Nephron (organoid): ENCODE measurements at regions not wholly inside any gene's neighbourhood (a gene's known extent, or its start where the extent isn't known, plus 50 kb on each side); places are given as distances from the start of the nearest gene placed in this dataset.

Experiments
- H3K27ac Mint-ChIP-seq, 3 experiments: 2 replicates each; pipeline ENCODE4 v1.8.0; 2020; ENCODE audit warnings: mixed read lengths in 3 of 3, mild to moderate bottlenecking in 2 of 3, moderate library complexity in 1 of 3
- H3K27me3 Mint-ChIP-seq: 2 replicates; pipeline ENCODE4 v1.8.0; 2021; ENCODE audit warnings: low read depth, mild to moderate bottlenecking, moderate library complexity, mixed read lengths
- H3K36me3 Mint-ChIP-seq: 2 replicates; pipeline ENCODE4 v1.8.0; 2020; ENCODE audit warnings: low read depth, mixed read lengths
- H3K4me1 Mint-ChIP-seq: 2 replicates; pipeline ENCODE4 v1.8.0; 2020; ENCODE audit warnings: mixed read lengths
- H3K4me3 Mint-ChIP-seq, 3 experiments: 2 replicates each; pipeline ENCODE4 v1.8.0; 2020; ENCODE audit warnings: mild to moderate bottlenecking in 3 of 3, mixed read lengths in 3 of 3, moderate library complexity in 2 of 3
- H3K9me3 Mint-ChIP-seq: 2 replicates; pipeline ENCODE4 v1.8.0; 2020; ENCODE audit warnings: mixed read lengths
- CTCF ChIP-seq, 3 experiments: fragments of 200-600 bp; sonication (generic); IDR thresholded peaks; one replicate each; pipeline ENCODE4 v1.5.0; 2021; ENCODE audit warnings: antibody characterized with exemption in 3 of 3; ENCODE audit not compliant: unreplicated experiment in 3 of 3

GRCh38 chr18:40453903-40454302 is 1501.1 kb upstream of the PIK3C3 start:
- no peaks in the 10 kb centered on the region for H3K27me3 Mint-ChIP-seq
- no peaks in the 10 kb centered on the region for H3K9me3 Mint-ChIP-seq
- TF ChIP-seq CTCF (IDR thresholded peaks at IDR 0.05; ENCODE audit: unreplicated experiment in 3 of 3) = no peak
- no peak overlapping the region for H3K27ac Mint-ChIP-seq
- no peaks in the 10 kb centered on the region for H3K4me1 Mint-ChIP-seq
- no peak overlapping the region for H3K4me3 Mint-ChIP-seq
- H3K36me3 Mint-ChIP-seq = no peaks in the 10 kb centered on the region

GRCh38 chr18:40452599-40452998 is 1502.4 kb upstream of the PIK3C3 start:
- H3K9me3 Mint-ChIP-seq = no peaks in the 10 kb centered on the region

GRCh38 chr18:40450751-40451150 is 1504.3 kb upstream of the PIK3C3 start:
- Mint-ChIP-seq H3K4me1 (no peaks in the 10 kb centered on the region), H3K36me3 (no peaks in the 10 kb centered on the region), H3K27me3 (no peaks in the 10 kb centered on the region), H3K27ac (no peak overlapping the region), H3K4me3 (no peak overlapping the region), H3K9me3 (no peaks in the 10 kb centered on the region)
- no peak for TF ChIP-seq CTCF (IDR thresholded peaks at IDR 0.05; ENCODE audit: unreplicated experiment in 3 of 3)

More at GRCh38 chr18:40452599-40452998, 1502.4 kb upstream of the PIK3C3 start:
- no peak overlapping the region for H3K27ac Mint-ChIP-seq
- no peaks in the 10 kb centered on the region for H3K36me3 Mint-ChIP-seq
- no peaks in the 10 kb centered on the region for H3K4me1 Mint-ChIP-seq
- H3K27me3 Mint-ChIP-seq = no peaks in the 10 kb centered on the region
- TF ChIP-seq CTCF (IDR thresholded peaks at IDR 0.05; ENCODE audit: unreplicated experiment in 3 of 3) = no peak
- no peak overlapping the region for H3K4me3 Mint-ChIP-seq

- Mint-ChIP-seq H3K27me3 (no peaks in the 10 kb centered on the region), H3K36me3 (no peaks in the 10 kb centered on the region), H3K4me3 (no peak overlapping the region), H3K27ac (no peak overlapping the region), H3K4me1 (no peaks in the 10 kb centered on the region), H3K9me3 (no peaks in the 10 kb centered on the region)
- TF ChIP-seq CTCF (IDR thresholded peaks at IDR 0.05; ENCODE audit: unreplicated experiment in 3 of 3) = no peak
Observed at GRCh38 chr18:40447820-40448219, 1507.2 kb upstream of the PIK3C3 start.

- Mint-ChIP-seq H3K36me3 (no peaks in the 10 kb centered on the region), H3K4me3 (no peak overlapping the region)
Observed at GRCh38 chr18:40440088-40440487, 1514.9 kb upstream of the PIK3C3 start.

More at GRCh38 chr18:40440088-40440487, 1514.9 kb upstream of the PIK3C3 start:
- Mint-ChIP-seq H3K9me3 (no peaks in the 10 kb centered on the region), H3K4me1 (peaks cover 6% of the 10 kb centered on the region), H3K27me3 (no peaks in the 10 kb centered on the region), H3K27ac (no peak overlapping the region)
- no peak for TF ChIP-seq CTCF (IDR thresholded peaks at IDR 0.05; ENCODE audit: unreplicated experiment in 3 of 3)
